GM13976 (cell line): ENCODE measurements at regions not wholly inside any gene's neighbourhood (a gene's known extent, or its start where the extent isn't known, plus 50 kb on each side); places are given as distances from the start of the nearest gene placed in this dataset.
"Not testable (repeated sequence)": the region's sequence is repeated elsewhere in the genome, so short reads cannot be mapped to it uniquely, and the experiment has no call there.

ENCODE experiments used
- DNase-seq: peaks from one replicate; pipeline ENCODE4 v3.0.0; 2012; ENCODE audit warnings: low spot score
- in situ Hi-C: fragments of 300-500 bp; cut with MboI; formaldehyde crosslinking; loops from one replicate; pipeline ENCODE4 v1.12.0; 2022; ENCODE audit warnings: low sequenced_read_pairs, mixed read lengths, inconsistent platforms; ENCODE audit not compliant: unreplicated experiment
- TF ChIP-seq, protein P1 (sequence below): IDR thresholded peaks from 2 replicates; pipeline ENCODE4 v1.5.1; 2012; ENCODE audit warnings: borderline replicate concordance, mild to moderate bottlenecking; ENCODE audit not compliant: insufficient read depth; ENCODE audit errors: extremely low read depth, missing control alignments, control extremely low read depth

GRCh38 chr1:109846162-109846561 lies 64.5 kb upstream of the CSF1 start:
- in situ Hi-C loops: no loop called here
- no peak for DNase-seq
- TF ChIP-seq, protein P1, sequence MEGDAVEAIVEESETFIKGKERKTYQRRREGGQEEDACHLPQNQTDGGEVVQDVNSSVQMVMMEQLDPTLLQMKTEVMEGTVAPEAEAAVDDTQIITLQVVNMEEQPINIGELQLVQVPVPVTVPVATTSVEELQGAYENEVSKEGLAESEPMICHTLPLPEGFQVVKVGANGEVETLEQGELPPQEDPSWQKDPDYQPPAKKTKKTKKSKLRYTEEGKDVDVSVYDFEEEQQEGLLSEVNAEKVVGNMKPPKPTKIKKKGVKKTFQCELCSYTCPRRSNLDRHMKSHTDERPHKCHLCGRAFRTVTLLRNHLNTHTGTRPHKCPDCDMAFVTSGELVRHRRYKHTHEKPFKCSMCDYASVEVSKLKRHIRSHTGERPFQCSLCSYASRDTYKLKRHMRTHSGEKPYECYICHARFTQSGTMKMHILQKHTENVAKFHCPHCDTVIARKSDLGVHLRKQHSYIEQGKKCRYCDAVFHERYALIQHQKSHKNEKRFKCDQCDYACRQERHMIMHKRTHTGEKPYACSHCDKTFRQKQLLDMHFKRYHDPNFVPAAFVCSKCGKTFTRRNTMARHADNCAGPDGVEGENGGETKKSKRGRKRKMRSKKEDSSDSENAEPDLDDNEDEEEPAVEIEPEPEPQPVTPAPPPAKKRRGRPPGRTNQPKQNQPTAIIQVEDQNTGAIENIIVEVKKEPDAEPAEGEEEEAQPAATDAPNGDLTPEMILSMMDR: no peak

GRCh38 chr1:109845658-109846057 lies 65.0 kb upstream of the CSF1 start:
- TF ChIP-seq, protein P1: no peak
- in situ Hi-C loops: no loop called here
- DNase-seq: no peak

GRCh38 chr1:109844609-109845008 lies 66.0 kb upstream of the CSF1 start:
- no peak for DNase-seq
- TF ChIP-seq, protein P1: no peak
- in situ Hi-C loops: no loop called here

DNA sequence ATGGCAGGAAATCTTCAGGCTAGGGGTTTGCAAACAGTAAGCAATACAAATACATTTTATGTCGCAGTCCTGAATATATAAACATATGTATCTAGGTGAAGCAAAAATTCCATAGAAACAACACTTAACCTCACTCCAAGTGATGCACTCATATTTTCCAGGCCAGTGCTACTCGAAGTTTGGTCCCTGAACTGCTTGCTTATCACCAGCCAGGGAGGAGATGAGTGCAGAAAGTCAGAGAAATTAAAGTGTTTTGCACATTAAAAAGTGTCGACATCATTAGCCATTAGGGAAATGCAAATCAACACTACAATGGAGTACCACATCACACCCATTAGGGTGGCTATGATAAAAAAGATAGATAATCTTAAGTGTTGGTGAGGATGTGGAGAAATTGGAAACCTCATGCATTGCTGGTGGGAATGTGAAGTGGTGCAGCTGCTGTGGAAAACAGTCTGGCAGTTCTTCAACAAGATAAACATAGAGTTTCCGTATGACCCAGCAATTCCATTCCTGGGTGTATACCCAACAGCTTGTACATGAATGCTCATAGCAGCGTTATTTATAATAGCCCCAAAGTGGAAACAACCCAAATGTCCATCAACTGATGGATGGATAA lies 70.5 kb upstream of the CSF1 start:
- in situ Hi-C loops: no loop called here
- no peak for DNase-seq
- TF ChIP-seq, protein P1: no peak

GRCh38 chr1:109839276-109839675 lies 71.4 kb upstream of the CSF1 start:
- in situ Hi-C loops, DNase-seq: not testable (repeated sequence)

DNA sequence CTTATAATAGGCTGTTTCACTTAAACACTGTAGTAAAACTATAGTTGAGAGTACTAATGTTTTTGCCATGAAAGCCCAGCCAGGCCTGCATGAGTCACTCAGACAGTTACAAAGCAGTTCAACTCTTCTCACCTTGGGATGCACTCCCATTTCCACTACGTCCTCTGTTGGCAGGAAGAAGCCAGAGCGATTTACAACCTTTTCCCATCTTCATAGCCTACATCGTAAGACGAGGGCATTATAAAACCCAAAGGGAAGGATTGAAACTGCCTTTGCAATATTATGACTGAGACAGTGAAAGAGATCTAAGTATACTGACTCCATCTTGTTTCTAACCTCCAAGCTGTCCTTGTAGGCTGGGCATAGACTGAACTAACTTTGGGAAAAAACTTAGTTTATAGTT lies 71.8 kb upstream of the CSF1 start:
- TF ChIP-seq, protein P1: no peak
- in situ Hi-C loops: no loop called here
- DNase-seq: no peak

- TF ChIP-seq, protein P1: no peak
- in situ Hi-C loops: no loop called here
- DNase-seq: no peak
These were observed 72.6 kb upstream of the CSF1 start for GRCh38 chr1:109837852-109838570.

DNA sequence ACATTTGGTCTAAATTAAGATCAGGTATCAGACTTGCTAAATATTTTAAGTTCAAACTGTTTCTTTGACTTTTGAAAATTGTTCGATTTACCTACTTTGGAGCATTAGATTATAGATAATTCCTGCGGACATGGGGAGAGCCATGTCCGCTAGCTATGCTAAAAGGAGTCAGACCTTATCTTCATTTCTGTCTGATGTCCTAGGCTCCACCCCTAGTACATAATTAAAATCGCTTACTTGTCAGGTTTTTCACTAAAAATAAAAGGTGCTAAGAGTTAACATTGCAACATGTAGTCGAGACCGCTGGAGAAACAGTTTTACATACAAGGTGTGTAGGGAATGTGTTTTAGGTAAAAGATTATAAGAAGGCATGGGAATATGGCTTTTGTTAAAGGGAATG lies 71.9 kb upstream of the EPS8L3 start:
- DNase-seq, in situ Hi-C loops: not testable (repeated sequence)
